ENCODE measurements at regions not wholly inside any gene's neighbourhood (a gene's known extent, or its start where the extent isn't known, plus 50 kb on each side); places are given as distances from the start of the nearest gene placed in this dataset.
"Not testable (repeated sequence)": the region's sequence is repeated elsewhere in the genome, so short reads cannot be mapped to it uniquely, and the experiment has no call there.

DNA sequence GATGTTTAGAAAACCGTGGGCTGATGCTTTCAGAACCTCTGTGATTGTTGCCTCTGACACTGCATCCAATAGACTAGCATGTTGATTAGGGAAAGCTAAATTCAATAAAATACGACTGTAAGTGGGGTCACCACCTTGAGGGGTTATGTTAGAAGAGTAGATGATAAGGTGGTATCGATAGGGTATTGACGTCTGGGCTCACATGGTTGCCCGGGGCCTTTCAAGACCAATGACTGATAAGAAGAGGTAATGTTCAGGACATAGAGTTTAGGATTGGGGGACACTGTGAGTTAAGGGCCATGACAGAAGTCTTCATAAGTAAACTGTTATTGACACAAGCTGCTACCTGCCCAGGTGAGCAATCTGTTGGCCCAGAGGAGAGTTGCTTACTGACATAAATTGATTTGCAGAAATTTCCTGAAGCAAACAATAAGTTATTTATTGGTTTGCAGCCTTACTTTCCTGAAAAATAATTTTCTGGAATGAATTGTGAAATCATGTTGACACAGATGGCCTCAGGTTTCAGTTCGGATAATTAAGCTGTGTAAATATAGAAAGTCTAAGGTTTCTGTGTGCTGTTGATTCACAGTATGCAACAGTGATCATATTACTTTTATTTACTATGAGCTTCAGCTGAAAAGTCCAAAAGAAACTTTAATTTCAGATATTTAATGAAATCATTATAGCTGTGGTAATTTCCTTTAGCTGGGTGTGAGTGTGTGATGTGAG, 289.9 kb upstream of the PRSS16 start:
- DNase-seq = not testable (repeated sequence)

DNA sequence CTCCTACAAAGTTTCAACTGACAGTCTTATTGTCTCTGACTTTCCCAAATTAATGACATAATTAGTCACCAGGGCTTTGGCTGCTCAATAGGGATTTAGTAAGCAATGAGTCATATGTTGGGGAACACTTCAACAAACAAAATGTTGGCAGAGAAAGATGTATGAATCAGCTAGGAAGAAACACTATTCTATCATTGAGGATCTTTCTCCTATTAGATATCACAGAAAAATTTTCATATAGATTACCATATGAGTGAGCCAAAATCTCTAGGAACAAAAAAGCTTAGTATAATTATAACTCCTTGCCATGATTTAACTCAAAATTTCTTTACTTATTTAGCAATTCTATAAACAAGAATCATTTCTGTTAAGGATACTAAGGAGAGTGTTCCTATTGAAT, 286.3 kb upstream of the PRSS16 start:
- DNase-seq = not testable (repeated sequence)

DNA sequence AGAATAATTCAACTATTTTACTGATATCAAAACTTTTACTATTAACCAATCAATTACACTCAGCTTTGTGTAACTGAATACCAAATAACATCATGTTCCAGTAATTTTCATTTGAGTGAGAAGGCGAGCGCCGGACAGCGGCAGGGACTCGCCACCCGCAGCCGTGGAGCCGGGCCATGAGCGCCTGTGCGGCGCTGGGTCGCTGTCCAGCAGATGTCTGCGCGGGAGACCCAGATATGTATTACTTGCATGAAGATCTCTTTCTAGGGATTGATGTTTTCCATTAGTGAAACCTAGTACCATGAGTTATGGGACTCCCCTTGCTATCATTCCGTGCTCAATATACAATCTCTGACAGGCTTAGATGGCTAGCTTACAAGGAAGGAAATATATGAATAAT, 245.1 kb upstream of the PRSS16 start:
- DNase-seq = no peak

DNA sequence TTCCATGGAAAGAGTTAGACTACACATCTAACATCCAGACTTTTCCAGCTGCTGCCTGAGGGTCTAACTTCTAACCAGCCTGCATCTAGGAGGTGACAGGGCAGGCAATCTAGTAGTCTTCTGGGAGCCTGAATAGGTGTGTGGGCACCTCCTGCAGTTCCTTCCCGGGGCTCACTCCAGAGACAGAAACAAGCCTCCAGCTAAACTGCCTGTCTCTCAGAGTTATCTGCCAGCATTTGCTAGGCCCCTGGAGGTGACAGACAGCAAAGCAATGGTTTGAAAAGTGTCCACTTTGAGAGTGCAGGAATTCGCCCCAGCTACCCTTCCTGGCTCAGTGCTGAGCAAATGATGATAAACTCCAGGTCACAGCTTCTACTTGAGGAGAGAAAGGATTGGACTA, 240.5 kb upstream of the PRSS16 start:
- DNase-seq = no peak

DNA sequence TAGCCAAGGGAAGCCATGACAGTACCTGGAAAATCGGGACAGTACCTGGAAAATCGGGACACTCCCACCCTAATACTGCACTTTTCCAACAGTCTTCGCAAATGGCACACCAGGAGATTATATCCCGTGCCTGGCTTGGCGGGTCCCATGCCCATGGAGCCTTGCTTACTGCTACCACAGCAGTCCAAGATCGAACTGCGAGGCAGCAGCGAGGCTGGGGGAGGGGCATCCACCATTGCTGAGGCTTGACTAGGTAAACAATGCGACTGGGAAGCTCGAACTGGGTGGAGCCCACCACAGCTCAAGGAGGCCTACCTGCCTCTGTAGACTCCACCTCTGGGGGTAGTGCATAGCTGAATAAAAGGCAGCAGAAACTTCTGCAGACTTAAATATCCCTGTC, 238.9 kb upstream of the PRSS16 start:
- not testable (repeated sequence) for DNase-seq

DNA sequence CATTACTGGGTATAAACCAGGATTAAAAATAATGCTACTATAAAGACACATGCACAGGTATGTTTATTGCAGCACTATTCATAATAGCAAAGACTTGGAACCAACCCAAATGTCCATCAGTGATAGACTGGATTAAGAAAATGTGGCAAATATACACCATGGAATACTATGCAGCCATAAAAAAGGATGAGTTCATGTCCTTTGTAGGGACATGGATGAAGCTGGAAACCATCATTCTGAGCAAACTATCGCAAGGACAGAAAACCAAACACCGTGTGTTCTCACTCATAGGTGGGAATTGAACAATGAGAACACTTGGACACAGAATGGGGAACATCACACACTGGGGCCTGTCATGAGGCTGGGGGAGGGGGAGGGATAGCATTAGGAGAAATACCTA, 233.4 kb upstream of the PRSS16 start:
- DNase-seq = not testable (repeated sequence)

DNA sequence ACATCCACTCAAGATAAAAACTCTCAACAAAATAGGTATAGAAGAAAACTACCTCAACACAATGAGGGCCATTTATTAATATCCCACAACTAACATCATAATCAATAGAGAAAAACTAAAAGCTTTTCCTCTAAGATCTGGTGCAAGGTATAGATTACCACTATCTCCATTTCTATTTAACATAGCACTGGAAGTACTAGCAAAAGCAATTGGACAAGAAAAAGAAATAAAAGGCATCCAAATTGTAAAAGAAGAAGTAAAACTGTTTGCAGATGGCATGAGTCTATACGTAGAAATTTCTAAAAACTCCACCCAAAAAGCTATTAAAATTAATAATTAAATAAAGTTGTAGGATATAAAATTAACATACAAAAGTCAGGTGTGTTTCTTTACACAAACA, 230.8 kb upstream of the PRSS16 start:
- DNase-seq = no peak

DNA sequence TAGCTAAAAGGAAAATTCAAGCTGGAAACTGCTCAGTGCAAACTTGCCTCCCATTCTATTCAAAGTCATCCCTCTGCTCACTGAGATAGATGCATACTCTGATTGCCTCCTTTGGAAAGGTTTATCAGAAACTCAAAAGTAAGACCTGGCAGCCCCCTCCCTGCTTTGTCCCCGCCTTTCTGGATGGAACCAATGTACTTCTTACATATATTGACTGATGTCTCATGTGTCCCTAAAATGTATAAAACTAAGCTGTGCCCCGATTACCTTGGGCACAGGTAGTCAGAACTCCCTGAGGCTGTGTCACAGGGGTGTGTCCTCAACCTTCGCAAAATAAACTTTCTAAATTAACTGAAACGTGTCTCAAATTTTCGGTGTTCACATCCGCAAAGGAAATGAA, 229.1 kb upstream of the PRSS16 start:
- not testable (repeated sequence) for DNase-seq

DNA sequence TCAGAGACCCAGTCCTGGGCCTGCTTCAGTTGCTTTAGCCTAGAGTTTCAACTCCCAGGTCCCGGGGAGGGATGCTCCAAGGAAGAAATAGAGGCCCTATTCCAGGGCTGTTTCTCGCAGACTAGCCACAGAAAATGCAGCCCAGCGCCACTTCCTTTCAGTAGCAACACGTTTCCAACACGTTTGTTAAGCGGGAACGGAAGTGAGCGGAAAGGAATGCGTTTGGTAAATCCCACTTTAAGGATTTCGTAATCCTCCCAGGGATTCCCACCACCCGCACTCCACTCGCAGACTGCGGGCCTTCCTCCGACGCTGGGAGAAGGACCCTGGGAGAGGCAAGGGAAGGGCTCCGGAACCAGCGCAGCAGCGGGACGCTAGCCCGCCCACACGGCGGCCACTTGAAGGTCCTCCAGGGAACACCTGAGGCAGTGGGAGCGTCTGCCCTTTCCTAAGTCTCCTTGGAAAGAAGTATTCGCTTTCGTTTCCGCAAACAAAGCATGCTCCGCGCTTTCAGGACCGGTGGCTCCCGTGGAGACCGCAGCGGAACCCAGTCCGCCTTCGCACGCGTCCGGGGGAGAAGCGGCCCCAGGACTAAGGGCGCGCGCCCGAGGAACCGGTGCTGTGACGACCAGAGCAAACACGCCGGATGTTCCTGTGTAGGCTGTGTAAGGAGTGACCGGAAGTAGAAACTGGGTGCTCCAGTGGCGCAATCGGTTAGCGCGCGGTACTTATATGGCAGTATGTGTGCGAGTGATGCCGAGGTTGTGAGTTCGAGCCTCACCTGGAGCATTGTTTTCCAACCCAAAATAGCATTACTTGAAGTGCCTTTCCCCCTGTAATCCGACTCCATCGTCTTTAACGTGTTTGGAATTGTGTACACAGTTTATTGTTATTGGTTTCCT, 227.6 kb upstream of the PRSS16 start:
- DNase-seq = peak; percentile 4

DNA sequence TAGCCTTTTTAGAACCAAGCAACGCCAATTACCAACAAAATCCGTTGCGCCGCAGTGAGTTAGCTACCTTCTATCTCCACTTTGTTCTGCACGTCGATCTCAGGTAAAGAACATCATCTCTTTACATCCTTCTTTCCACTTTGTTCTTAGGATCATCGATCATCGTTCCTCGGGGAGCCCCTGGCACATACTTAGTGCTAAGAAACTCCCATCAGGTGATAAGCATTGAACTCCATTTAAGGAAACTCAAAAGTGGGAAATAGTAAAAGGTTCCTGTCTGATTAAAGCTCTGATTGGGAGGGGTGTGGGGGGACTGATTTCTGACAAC, 227.0 kb upstream of the PRSS16 start:
- DNase-seq = no peak

DNA sequence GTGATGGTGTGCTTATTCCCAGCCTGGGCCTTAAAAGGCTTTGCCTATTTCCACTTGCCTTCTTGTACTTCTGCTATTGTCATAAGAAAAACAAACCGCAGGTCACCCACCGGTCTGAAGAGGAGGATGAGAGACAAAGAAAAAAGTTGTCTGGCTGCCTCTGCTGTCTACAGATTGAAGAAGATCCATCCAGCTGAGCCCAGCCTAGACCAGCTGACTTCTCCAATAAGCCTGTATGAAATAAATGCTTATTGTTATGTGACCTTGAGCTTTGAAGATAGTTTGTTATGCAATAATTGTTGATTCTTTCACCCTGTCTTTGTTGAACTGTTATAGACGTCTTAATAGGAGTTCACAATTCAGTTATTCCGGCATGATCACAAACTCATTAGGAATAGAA, 223.8 kb upstream of the PRSS16 start:
- DNase-seq = no peak

DNA sequence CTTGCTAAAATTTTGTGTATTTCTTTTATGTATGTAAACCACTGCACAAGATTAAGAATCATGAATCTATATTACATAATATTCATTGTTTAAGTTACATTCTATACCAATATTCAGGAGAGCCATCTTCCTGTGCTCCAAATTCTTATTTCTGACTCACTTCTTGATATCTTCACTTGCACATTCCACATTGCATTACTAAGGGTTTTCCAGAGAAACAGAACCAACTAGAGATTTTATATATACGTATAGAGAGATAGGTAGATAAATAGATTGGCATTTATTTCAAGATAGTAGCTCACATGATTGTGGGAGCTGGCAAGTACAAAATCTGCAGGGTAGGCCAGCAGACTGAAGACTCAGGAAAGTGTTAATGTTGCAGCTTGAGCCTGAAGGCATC, 222.2 kb upstream of the PRSS16 start:
- DNase-seq = no peak

DNA sequence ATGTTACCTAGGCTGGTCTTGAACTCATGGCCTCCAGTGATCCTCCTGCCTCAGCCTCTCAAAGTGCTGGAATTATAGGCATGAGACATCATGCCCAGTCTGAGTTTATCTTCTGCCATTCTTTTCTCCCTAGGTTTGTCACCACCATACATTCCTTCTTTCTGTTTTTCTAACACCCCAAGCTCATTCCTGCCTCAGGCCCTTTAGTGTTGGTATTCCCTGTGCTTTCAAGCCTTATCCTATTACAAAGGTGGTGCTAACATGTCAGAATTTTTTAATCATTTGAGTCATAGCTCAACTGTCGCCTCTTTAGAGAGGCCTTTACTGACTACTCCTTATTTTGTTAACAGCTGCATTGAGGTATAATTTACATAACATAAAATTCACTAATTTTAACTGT, 221.1 kb upstream of the PRSS16 start:
- no peak for DNase-seq

DNA sequence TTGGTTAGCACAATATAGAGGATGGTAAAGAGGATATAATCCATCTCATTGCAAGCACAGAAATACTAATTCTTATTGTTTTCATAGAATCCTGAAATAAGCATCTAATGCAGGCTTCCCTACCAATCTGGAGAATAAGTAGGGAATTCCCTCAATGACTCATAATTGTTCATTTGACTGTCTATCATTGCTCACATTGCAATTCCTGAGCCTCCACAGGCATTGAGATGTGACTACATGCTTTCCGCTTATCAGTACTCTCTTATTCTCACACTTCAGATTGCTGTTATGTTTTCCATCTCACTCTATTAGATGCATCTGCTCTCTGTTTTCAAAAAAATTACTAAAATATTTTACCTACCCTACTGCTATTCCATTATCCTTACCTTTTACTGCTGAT, 216.2 kb upstream of the PRSS16 start:
- no peak for DNase-seq

DNA sequence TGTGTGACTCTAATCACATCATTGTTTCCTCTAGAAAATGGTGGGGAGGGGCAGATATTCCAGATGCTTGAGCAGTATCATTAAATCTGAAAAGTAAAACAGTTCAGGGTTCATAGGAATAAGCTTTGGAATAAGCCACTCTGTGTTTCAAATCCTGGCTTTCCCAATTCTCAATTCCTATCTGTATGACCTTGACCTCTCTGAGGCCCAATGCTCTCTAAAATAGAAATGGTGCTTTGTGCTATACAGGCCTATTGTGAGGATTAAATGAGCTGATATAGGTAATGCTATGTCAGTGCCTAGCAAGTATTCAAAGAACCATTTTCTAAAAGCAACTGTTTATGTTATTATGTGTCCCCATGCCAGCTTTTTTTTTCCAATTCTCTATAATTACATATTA, 209.0 kb upstream of the PRSS16 start:
- DNase-seq = no peak

DNA sequence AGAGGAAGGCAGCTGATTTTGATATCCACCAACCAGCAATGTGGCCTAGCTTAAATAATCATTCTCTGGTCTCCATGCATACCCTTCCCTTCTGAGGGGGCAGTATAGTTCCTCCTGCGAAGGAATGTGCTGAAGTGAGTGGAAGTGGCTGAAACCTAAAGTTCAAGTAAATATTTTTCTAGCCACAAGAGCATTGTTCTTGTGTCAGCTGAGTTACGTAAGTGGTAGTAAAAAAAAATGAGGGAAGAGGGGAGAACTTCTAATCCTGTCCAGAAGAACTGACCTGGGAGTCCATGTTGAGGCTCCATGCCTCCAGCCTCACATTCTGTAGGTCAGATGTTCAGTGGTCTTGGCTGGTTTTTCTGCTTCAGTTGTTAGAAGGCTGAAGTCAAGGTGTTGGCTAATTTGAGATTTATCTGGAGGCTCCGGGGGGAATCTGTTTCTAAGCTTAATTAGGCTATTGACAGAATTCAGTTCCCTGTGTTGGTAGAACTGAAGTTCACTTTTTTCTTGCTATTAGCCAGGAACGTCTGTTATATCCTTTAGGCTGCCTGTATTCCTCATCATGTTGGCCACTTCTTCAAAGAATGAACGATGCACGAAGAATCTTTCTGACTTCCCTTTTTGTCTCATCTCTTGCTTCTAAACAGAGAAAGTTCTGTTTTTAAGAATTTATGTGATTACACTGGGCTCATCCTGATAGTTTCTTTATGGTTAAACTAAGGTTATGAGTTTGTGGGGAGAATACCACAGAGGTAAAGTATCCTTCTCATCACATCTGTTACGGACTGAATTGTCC, 207.1 kb upstream of the PRSS16 start:
- DNase-seq = no peak

DNA sequence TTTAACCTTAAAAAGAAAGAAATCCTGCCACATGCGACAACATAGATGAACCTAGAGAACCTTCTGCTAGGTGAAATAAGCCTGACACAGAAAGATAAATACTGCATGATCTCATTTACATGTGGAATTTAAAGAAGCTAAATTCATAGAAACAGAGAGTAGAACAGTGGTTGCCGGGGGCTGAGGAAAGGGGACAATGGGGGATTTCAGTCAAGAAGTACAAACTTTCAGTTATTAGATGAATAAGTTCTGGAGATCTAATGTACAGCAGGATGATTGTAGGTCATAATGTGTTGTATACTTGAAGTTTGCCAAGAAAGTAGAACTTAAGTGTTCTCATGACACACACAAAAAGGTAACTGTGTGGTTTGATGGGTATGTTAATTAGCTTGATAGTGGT, 204.3 kb upstream of the PRSS16 start:
- DNase-seq = no peak

DNA sequence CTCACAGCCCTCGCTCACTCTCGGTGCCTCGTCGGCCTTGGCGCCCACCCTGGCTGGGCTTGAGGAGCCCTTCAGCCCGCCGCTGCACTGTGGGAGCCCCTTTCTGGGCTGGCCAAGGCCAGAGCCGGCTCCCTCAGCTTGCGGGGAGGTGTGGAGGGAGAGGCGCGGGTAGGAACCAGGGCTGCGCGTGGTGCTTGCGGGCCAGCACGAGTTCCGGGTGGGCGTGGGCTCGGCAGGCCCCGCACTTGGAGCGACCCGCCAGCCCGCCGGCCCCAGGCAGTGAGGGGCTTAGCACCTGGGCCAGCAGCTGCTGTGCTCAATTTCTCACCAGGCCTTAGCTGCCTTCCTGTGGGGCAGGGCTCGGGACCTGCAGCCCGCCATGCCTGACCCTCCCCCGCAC, 202.4 kb upstream of the PRSS16 start:
- not testable (repeated sequence) for DNase-seq

DNA sequence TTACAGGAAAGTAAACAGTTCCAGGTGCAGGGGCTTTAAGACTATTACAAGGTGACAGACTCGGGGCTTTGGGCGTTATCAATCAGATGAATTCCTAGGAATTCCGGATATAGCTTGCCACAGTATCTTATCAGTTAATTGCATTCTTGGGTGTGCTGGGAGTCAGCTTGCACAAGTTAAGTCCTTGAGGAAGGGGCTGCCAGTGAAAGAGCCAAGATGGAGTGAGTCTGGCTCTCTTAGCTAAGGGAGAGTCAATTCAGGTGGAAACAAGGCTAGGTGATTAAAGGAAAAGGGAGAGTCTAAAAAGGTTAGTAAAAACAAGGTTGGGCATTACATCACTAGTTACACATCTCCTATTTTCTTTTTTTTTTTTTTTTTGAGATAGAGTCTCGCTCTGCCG, 199.8 kb upstream of the PRSS16 start:
- not testable (repeated sequence) for DNase-seq

DNA sequence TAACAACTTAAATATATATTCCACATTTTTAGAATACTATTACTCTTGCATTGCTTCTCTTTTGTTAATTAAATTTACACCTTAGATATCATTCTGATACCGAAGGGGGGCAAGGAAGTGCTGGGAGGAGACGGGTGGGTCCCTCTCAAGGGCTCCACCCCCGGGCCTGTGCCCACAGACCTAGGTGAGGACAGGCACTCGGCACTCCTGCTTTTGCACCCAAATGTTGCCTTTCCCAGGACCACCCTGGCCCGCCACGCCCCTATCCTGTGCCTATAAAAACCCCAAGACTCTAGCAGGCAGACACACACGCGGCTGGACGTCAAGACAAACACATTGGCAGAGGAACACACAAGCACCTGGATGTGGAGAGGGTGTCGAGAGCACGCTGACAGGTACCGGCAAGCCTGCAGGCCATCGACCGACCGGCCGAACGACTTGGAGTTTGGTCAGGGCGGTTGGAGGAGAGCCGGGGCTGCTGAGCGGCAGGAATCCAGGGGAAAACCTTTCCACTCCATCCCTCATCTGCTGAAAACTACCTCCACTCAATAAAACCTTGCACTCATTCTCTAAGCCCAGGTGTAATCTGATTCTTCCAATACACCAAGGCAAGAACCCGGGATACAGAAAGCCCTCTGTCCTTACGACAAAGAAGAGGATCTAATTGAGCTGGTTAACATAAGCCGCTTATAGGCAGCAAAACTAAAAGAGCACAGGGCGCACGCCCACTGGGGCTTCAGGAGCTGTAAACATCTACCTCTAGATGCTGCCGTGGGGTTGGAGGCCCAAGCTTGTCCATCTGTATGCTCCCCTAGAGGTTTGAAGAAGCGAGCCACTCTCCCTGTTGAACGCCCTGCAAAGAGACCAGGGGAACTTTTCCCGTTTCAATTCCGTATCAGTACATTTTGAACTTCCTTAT, 197.4 kb upstream of the PRSS16 start:
- DNase-seq = no peak

DNA sequence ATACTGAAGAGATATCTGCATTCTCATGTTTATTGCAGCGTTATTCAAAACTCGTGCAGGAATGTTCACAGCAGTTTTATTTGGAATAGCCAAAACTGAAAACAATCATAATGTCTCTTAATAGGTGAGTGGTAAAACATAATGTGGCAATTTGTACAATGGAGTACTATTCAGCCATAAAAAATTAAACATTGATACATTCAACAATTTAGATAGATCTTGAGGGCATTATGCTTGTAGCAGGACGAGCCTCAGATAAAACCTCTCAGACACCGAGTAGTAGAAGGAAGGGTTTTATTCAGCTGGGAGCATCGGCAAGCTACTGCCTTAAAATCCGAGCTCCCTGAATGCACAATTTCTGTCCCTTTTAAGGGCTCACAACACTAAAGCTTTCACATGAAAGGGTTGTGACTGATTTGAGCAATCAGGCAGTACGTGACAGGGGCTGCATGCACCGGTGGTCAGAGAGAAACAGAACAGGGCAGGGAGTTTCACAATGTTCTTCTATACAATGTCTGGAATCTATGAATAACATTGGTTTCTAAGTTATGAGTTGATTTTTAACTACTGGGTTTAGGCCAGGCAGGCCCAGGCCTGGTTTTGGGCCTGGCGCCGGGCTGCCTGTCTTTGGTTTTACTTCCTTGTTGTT, 195.3 kb upstream of the PRSS16 start:
- not testable (repeated sequence) for DNase-seq

DNA sequence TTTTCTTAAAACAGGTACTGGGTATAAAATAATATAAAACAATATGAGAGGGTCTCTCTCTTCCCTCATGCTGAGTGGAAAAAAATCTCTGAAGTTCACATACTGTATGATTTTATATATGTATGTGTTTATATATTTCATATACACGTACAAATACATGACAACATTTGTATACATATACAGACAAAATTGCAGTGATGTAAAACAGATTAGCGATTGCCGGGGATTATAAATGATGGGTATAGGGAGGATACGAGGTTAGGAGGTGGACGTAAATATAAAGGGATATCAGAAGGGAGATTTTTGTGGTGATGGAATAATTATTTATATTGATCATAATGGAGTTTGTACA, 194.8 kb upstream of the PRSS16 start:
- DNase-seq = no peak

All from NCI-H2107 (cell line).